ENCODE measurements at regions not wholly inside any gene's neighbourhood (a gene's known extent, or its start where the extent isn't known, plus 50 kb on each side); places are given as distances from the start of the nearest gene placed in this dataset.

DNA sequence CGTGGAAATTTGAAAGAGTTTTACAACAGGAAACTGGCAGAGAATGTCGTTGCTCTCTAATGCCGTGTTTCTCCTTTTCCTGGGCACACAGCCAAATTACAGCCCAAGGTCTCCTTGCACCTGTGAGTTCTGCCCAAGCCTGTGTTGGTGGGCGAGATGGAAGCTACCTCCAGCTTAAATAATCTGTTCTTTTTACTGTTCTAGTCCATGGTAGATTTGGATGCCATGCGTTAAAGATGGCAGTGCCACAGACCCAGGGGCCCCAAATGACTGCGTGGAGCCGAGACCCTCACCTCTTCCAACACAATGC, 92.6 kb upstream of the IRX4 start:
- ChIA-PET POLR2A (no interaction called here), CTCF (interaction anchor here (1.0 to 1.6 kb wide), 2 partner anchors 10 to 11 kb away, joined by 3 to 5 read pairs; no protein-coding TSS in a partner anchor)
- no peak for DNase-seq (ENCODE audit: extremely low spot score)

DNA sequence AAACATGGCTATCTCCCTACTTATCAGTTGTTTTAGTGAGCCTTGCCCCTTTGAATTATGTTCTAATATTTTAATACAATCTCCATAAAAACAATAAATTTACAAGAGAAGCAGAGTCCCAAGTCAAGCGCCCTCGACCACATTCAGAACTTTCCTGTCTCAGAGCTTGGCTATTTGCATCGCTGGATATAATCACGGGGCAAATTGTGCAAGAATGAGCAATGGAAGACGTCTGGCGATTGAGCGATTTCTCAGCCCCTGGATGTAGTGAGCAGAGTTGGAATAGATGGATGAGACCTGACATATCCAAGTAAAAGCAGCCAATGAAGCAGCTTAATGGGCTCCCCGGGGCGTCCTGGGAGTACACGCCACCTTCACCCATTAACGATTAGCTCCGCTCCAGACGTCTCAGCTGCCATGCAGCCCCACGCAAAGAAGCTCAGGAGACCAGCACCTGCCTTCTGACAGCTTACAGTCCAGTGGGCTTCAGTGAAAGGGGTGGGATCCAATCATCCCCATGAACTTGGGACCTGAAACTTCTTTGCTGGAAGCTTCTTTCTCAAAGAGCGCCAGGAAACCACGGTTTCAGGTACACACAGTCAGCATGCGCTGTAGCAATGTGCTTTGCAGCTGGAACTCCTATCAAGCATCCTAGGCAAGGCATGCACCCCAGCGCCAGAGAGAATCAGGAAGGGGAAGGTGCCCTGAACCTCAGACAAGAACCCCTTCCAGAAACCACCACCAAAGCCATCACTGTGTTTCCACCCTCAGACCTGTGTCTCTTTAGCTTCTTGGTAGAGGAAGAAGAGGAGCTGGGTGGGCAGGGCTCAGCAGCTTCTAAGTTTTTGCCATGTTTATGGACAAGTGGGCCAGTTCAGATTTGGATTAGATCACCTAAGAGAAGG, 92.0 kb upstream of the IRX4 start:
- POLR2A ChIA-PET, result no interaction called here
- CTCF ChIA-PET, result interaction anchor here (1.0 to 1.6 kb wide), 2 partner anchors 9 to 11 kb away, joined by 3 to 5 read pairs; no protein-coding TSS in a partner anchor

More for the DNA sequence above, 92.6 kb upstream of the IRX4 start:
- TF ChIP-seq, protein P1, sequence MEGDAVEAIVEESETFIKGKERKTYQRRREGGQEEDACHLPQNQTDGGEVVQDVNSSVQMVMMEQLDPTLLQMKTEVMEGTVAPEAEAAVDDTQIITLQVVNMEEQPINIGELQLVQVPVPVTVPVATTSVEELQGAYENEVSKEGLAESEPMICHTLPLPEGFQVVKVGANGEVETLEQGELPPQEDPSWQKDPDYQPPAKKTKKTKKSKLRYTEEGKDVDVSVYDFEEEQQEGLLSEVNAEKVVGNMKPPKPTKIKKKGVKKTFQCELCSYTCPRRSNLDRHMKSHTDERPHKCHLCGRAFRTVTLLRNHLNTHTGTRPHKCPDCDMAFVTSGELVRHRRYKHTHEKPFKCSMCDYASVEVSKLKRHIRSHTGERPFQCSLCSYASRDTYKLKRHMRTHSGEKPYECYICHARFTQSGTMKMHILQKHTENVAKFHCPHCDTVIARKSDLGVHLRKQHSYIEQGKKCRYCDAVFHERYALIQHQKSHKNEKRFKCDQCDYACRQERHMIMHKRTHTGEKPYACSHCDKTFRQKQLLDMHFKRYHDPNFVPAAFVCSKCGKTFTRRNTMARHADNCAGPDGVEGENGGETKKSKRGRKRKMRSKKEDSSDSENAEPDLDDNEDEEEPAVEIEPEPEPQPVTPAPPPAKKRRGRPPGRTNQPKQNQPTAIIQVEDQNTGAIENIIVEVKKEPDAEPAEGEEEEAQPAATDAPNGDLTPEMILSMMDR (IDR thresholded peaks at IDR 0.05; ENCODE audit: control extremely low read depth, extremely low read depth, low read depth, missing control alignments), result no peak

DNA sequence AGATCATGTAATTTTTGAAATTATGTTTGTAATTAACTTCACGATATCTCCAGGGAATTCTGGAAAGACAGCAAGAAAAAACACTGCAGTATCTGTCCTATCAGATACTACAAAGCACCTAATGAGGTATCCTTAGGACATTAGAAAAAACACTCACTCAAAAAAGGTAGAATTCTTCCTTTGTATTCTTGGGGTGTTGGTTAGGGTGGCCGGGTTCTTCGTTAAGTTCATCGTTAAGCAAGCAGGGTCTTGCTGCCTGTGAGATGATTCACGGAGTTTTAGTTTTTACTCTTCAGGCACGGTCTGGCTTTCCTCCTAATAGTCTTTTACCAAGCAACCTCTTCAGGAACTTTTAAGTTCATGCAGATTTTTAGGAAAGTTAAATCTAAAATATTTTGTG, 91.4 kb upstream of the IRX4 start:
- POLR2A ChIA-PET, result no interaction called here
- TF ChIP-seq, protein P1 (IDR thresholded peaks at IDR 0.05; ENCODE audit: control extremely low read depth, extremely low read depth, low read depth, missing control alignments), result no peak
- no peak for DNase-seq (ENCODE audit: extremely low spot score)
- CTCF ChIA-PET, result interaction anchor here (1.6 kb wide), 1 partner anchor 8 kb away, joined by 5 read pairs; no protein-coding TSS in a partner anchor

More for the DNA sequence above, 92.0 kb upstream of the IRX4 start:
- no peak for DNase-seq (ENCODE audit: extremely low spot score)
- TF ChIP-seq, protein P1 (IDR thresholded peaks at IDR 0.05; ENCODE audit: control extremely low read depth, extremely low read depth, low read depth, missing control alignments), result no peak

DNA sequence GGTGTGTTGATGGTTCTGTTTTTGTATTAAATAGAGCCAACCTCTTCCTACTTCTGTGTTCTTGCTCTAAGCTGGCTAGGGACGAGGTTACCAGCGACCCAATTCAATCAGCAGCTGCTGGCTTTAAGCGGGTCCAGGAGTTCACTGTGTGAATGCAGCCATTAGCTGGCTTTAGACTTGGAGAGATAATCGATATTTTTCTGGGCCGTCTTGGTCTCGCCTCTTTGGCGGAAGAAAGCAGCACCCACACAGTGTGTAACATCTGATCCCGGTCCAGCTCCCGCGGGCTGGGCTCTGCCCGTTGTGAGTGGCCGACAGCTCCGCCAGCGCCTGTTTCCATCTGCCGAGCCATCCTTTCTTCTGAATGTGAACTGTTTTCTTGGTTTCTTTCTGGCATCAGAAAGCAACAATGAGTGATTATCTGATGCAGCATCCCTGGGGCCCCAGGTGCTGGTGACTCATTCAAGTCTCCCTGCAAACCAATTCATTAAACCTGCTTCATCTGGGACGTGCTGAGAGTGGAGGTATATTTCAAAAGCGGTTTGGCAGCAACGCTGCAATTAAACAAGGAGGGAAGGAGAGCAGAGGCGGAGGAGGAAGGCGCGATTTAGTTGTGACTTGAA, 90.8 kb upstream of the IRX4 start:
- TF ChIP-seq, protein P1 (IDR thresholded peaks at IDR 0.05; ENCODE audit: control extremely low read depth, extremely low read depth, low read depth, missing control alignments), result no peak
- POLR2A ChIA-PET, result no interaction called here
- no peak for DNase-seq (ENCODE audit: extremely low spot score)
- CTCF ChIA-PET, result interaction anchor here (1.6 kb wide), 1 partner anchor 8 kb away, joined by 5 read pairs; no protein-coding TSS in a partner anchor

DNA sequence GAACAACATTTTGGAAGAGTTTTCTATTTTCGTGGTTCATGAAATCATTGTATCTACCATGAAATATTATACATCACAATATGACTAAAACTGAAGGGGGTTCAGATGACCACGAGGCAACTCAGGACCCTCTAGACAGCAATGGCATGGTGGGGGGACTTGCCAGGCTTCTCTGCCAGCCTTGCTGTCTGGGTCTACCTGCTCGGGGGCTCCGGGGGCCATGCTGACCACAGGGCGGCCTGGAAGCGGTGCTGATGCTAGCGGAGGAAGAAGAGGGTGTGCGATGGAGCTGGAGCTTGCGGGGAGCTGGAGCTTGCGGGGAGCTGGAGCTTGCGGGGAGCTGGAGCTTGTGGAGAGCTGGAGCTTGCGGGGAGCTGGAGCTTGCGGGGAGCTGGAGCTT, 89.2 kb upstream of the IRX4 start:
- ChIA-PET CTCF (no interaction called here), POLR2A (no interaction called here)
- TF ChIP-seq, protein P1 (IDR thresholded peaks at IDR 0.05; ENCODE audit: control extremely low read depth, extremely low read depth, low read depth, missing control alignments), result no peak
- DNase-seq (ENCODE audit: extremely low spot score), result no peak

GRCh38 chr5:1967736-1968135, 85.0 kb upstream of the IRX4 start:
- CTCF ChIA-PET, result no interaction called here
- POLR2A ChIA-PET, result no interaction called here
- DNase-seq (ENCODE audit: extremely low spot score), result no peak
- TF ChIP-seq, protein P1 (IDR thresholded peaks at IDR 0.05; ENCODE audit: control extremely low read depth, extremely low read depth, low read depth, missing control alignments), result no peak
